SU-DHL-6 (cell line): ENCODE measurements at regions not wholly inside any gene's neighbourhood (a gene's known extent, or its start where the extent isn't known, plus 50 kb on each side); places are given as distances from the start of the nearest gene placed in this dataset.

Experiments used
- H2AFZ ChIP-seq: fragments of 200-600 bp; sonication (generic); 2 replicates; pipeline ENCODE4 v1.6.1; 2014; ENCODE audit warnings: low read depth, mild to moderate bottlenecking, moderate library complexity, mixed read lengths, antibody characterized with exemption, low read length; ENCODE audit not compliant: severe bottlenecking
- H3F3A ChIP-seq: fragments of 200-600 bp; shearing (Covaris generic); 2 replicates; pipeline ENCODE4 v1.6.0; 2016; ENCODE audit warnings: antibody characterized with exemption, mild to moderate bottlenecking; ENCODE audit not compliant: insufficient read depth
- H3K27ac ChIP-seq: fragments of 200-600 bp; sonication (generic); 2 replicates; pipeline ENCODE4 v1.5.1; 2016; ENCODE audit warnings: low read depth, mild to moderate bottlenecking, low read length, moderate library complexity, mixed read lengths
- H3K27me3 ChIP-seq: fragments of 200-600 bp; sonication (generic), shearing (Covaris generic); 2 replicates; pipeline ENCODE4 v1.6.0; 2014; ENCODE audit warnings: mild to moderate bottlenecking, low read length
- H3K36me3 ChIP-seq: fragments of 200-600 bp; sonication (generic); 2 replicates; pipeline ENCODE4 v1.6.1; 2014; ENCODE audit warnings: mild to moderate bottlenecking, low read length, mixed read lengths
- H3K4me2 ChIP-seq: fragments of 300-600, 200-600 bp; shearing (Covaris generic), sonication (generic); 2 replicates; pipeline ENCODE4 v1.6.0; 2014; ENCODE audit warnings: low read length, low read depth, mild to moderate bottlenecking; ENCODE audit not compliant: poor library complexity, severe bottlenecking
- H3K4me3 ChIP-seq: fragments of 200-600 bp; sonication (generic); 2 replicates; pipeline ENCODE4 v1.5.1; 2014; ENCODE audit warnings: antibody characterized with exemption, low read length, mild to moderate bottlenecking, mixed read lengths; ENCODE audit not compliant: insufficient read depth, poor library complexity, severe bottlenecking
- H3K79me2 ChIP-seq: fragments of 200-600 bp; sonication (generic); 2 replicates; pipeline ENCODE4 v1.6.1; 2014; ENCODE audit warnings: mild to moderate bottlenecking, low read length, moderate library complexity; ENCODE audit not compliant: insufficient read depth
- H3K9ac ChIP-seq: fragments of 200-600 bp; sonication (generic); 2 replicates; pipeline ENCODE4 v1.7.0; 2014; ENCODE audit warnings: mild to moderate bottlenecking, low read length
- H3K9me2 ChIP-seq: fragments of 200-600 bp; sonication (generic); replicated peaks from 2 replicates; pipeline ENCODE4 v1.6.1; 2014; ENCODE audit warnings: low read length; ENCODE audit not compliant: insufficient read depth
- H3K9me3 ChIP-seq: fragments of 200-600 bp; sonication (generic); 2 replicates; pipeline ENCODE4 v1.6.1; 2014; ENCODE audit warnings: low read length, mixed read lengths; ENCODE audit not compliant: insufficient read depth
- H4K20me1 ChIP-seq: fragments of 200-600 bp; sonication (generic); 2 replicates; pipeline ENCODE4 v1.6.1; 2014; ENCODE audit warnings: low read depth, mild to moderate bottlenecking, antibody characterized with exemption, low read length, moderate library complexity, mixed read lengths
- CTCF ChIP-seq: fragments of 200-600 bp; sonication (generic); IDR thresholded peaks from one replicate; pipeline ENCODE4 v1.5.1; 2017; ENCODE audit warnings: antibody characterized with exemption, mild to moderate bottlenecking, low read length, moderate library complexity; ENCODE audit not compliant: insufficient read depth, poor library complexity, severe bottlenecking
- EZH2phosphoT487 ChIP-seq: fragments of 200-600 bp; sonication (generic), shearing (Covaris generic); conservative IDR thresholded peaks from 2 replicates; pipeline ENCODE4 v1.6.1; 2018; ENCODE audit warnings: mild to moderate bottlenecking, antibody characterized with exemption, low read length, moderate library complexity, mixed read lengths

GRCh38 chr4:89586864-89587263, 250.1 kb downstream of the SNCA start:
- TF ChIP-seq CTCF (no peak), EZH2phosphoT487 (no peak)
- Histone ChIP-seq H3K36me3 (no peaks in the 10 kb centered on the region), H2AFZ (no peak overlapping the region)

GRCh38 chr4:89586318-89586717, 250.6 kb downstream of the SNCA start:
- no peaks in the 10 kb centered on the region for H3K9me2 ChIP-seq
- H3K27ac ChIP-seq: no peak overlapping the region
- H4K20me1 ChIP-seq: no peaks in the 10 kb centered on the region
- no peaks in the 10 kb centered on the region for H3F3A ChIP-seq
- H3K79me2 ChIP-seq: no peaks in the 10 kb centered on the region
- TF ChIP-seq EZH2phosphoT487 (no peak), CTCF (no peak)
- H3K27me3 ChIP-seq: no peaks in the 10 kb centered on the region
- H3K4me3 ChIP-seq: no peak overlapping the region
- no peaks in the 10 kb centered on the region for H3K9me3 ChIP-seq
- H2AFZ ChIP-seq: no peak overlapping the region
- H3K36me3 ChIP-seq: no peaks in the 10 kb centered on the region
- no peak overlapping the region for H3K9ac ChIP-seq
- no peak overlapping the region for H3K4me2 ChIP-seq

More at GRCh38 chr4:89586864-89587263, 250.1 kb downstream of the SNCA start:
- Histone ChIP-seq H3F3A (no peaks in the 10 kb centered on the region), H3K4me3 (no peak overlapping the region), H3K9me3 (no peaks in the 10 kb centered on the region), H4K20me1 (no peaks in the 10 kb centered on the region), H3K4me2 (no peak overlapping the region), H3K79me2 (no peaks in the 10 kb centered on the region), H3K9ac (no peak overlapping the region), H3K27ac (no peak overlapping the region), H3K9me2 (no peaks in the 10 kb centered on the region), H3K27me3 (no peaks in the 10 kb centered on the region)

GRCh38 chr4:89582756-89583505, 254.0 kb downstream of the SNCA start:
- TF ChIP-seq EZH2phosphoT487 (no peak), CTCF (no peak)
- H3K4me2 ChIP-seq: no peak overlapping the region

More at GRCh38 chr4:89582756-89583505, 254.0 kb downstream of the SNCA start:
- no peak overlapping the region for H3K4me3 ChIP-seq
- no peak overlapping the region for H3K27ac ChIP-seq
- no peaks in the 10 kb centered on the region for H4K20me1 ChIP-seq
- no peak overlapping the region for H3K9ac ChIP-seq
- H3K79me2 ChIP-seq: no peaks in the 10 kb centered on the region
- no peaks in the 10 kb centered on the region for H3K9me3 ChIP-seq
- no peaks in the 10 kb centered on the region for H3K27me3 ChIP-seq
- no peaks in the 10 kb centered on the region for H3K36me3 ChIP-seq
- no peak overlapping the region for H2AFZ ChIP-seq
- H3K9me2 ChIP-seq: no peaks in the 10 kb centered on the region
- H3F3A ChIP-seq: no peaks in the 10 kb centered on the region
